ENCODE measurements at regions not wholly inside any gene's neighbourhood (a gene's known extent, or its start where the extent isn't known, plus 50 kb on each side); places are given as distances from the start of the nearest gene placed in this dataset.

GRCh38 chr12:90274407-90274806 is 565.8 kb upstream of the ATP2B1 start:
- no peaks in the 10 kb centered on the region for H3K36me3 ChIP-seq (ENCODE audit: control insufficient read depth in 2 of 2, insufficient read depth in 2 of 2, low read length in 1 of 2)
- no peak overlapping the region for H3K27ac ChIP-seq (ENCODE audit: low read depth in 2 of 2, low read length in 1 of 2)
- 81 to 86% methylated on average over 1 of the region's 1 CpG for WGBS, 2 donors
- no peak overlapping the region for H3K4me3 ChIP-seq (ENCODE audit: low read depth in 1 of 2, low read length in 2 of 2)
- H3K9me3 ChIP-seq (ENCODE audit: control insufficient read depth in 2 of 2, insufficient read depth in 1 of 2, low read depth in 1 of 2, low read length in 1 of 2) = no peaks in the 10 kb centered on the region
- no peaks in the 10 kb centered on the region for H3K4me1 ChIP-seq (ENCODE audit: control insufficient read depth in 2 of 2, insufficient read depth in 2 of 2, low read length in 1 of 2)
- no peaks in the 10 kb centered on the region for H3K27me3 ChIP-seq (ENCODE audit: control insufficient read depth in 1 of 2, insufficient read depth in 2 of 2, low read length in 2 of 2)

- 61 to 64% methylated on average over 3 of the region's 3 CpGs for WGBS, 2 donors
- no peak overlapping the region for H3K27ac ChIP-seq (ENCODE audit: low read depth in 2 of 2, low read length in 1 of 2)
- no peaks in the 10 kb centered on the region for H3K9me3 ChIP-seq (ENCODE audit: control insufficient read depth in 2 of 2, insufficient read depth in 1 of 2, low read depth in 1 of 2, low read length in 1 of 2)
- H3K27me3 ChIP-seq (ENCODE audit: control insufficient read depth in 1 of 2, insufficient read depth in 2 of 2, low read length in 2 of 2) = no peaks in the 10 kb centered on the region
- H3K36me3 ChIP-seq (ENCODE audit: control insufficient read depth in 2 of 2, insufficient read depth in 2 of 2, low read length in 1 of 2) = no peaks in the 10 kb centered on the region
- H3K4me3 ChIP-seq (ENCODE audit: low read depth in 1 of 2, low read length in 2 of 2) = no peak overlapping the region
- no peaks in the 10 kb centered on the region for H3K4me1 ChIP-seq (ENCODE audit: control insufficient read depth in 2 of 2, insufficient read depth in 2 of 2, low read length in 1 of 2)
Observed at GRCh38 chr12:90268574-90268973, 559.9 kb upstream of the ATP2B1 start.

GRCh38 chr12:90262251-90262650 is 553.6 kb upstream of the ATP2B1 start:
- Histone ChIP-seq H3K36me3 (ENCODE audit: control insufficient read depth in 2 of 2, insufficient read depth in 2 of 2, low read length in 1 of 2) (no peaks in the 10 kb centered on the region), H3K4me3 (ENCODE audit: low read depth in 1 of 2, low read length in 2 of 2) (no peak overlapping the region), H3K27me3 (ENCODE audit: control insufficient read depth in 1 of 2, insufficient read depth in 2 of 2, low read length in 2 of 2) (no peaks in the 10 kb centered on the region), H3K27ac (ENCODE audit: low read depth in 2 of 2, low read length in 1 of 2) (no peak overlapping the region), H3K9me3 (ENCODE audit: control insufficient read depth in 2 of 2, insufficient read depth in 1 of 2, low read depth in 1 of 2, low read length in 1 of 2) (no peaks in the 10 kb centered on the region), H3K4me1 (ENCODE audit: control insufficient read depth in 2 of 2, insufficient read depth in 2 of 2, low read length in 1 of 2) (no peaks in the 10 kb centered on the region)

GRCh38 chr12:90261283-90261682 is 552.6 kb upstream of the ATP2B1 start:
- Histone ChIP-seq H3K27ac (ENCODE audit: low read depth in 2 of 2, low read length in 1 of 2) (no peak overlapping the region), H3K4me1 (ENCODE audit: control insufficient read depth in 2 of 2, insufficient read depth in 2 of 2, low read length in 1 of 2) (no peaks in the 10 kb centered on the region), H3K9me3 (ENCODE audit: control insufficient read depth in 2 of 2, insufficient read depth in 1 of 2, low read depth in 1 of 2, low read length in 1 of 2) (no peaks in the 10 kb centered on the region), H3K27me3 (ENCODE audit: control insufficient read depth in 1 of 2, insufficient read depth in 2 of 2, low read length in 2 of 2) (no peaks in the 10 kb centered on the region), H3K36me3 (ENCODE audit: control insufficient read depth in 2 of 2, insufficient read depth in 2 of 2, low read length in 1 of 2) (no peaks in the 10 kb centered on the region), H3K4me3 (ENCODE audit: low read depth in 1 of 2, low read length in 2 of 2) (no peak overlapping the region)

- no peaks in the 10 kb centered on the region for H3K9me3 ChIP-seq (ENCODE audit: control insufficient read depth in 2 of 2, insufficient read depth in 1 of 2, low read depth in 1 of 2, low read length in 1 of 2)
- 79 to 81% methylated on average over 1 of the region's 1 CpG for WGBS, 2 donors
- H3K4me3 ChIP-seq (ENCODE audit: low read depth in 1 of 2, low read length in 2 of 2) = no peak overlapping the region
- no peaks in the 10 kb centered on the region for H3K4me1 ChIP-seq (ENCODE audit: control insufficient read depth in 2 of 2, insufficient read depth in 2 of 2, low read length in 1 of 2)
- H3K27me3 ChIP-seq (ENCODE audit: control insufficient read depth in 1 of 2, insufficient read depth in 2 of 2, low read length in 2 of 2) = no peaks in the 10 kb centered on the region
- no peak overlapping the region for H3K27ac ChIP-seq (ENCODE audit: low read depth in 2 of 2, low read length in 1 of 2)
- no peaks in the 10 kb centered on the region for H3K36me3 ChIP-seq (ENCODE audit: control insufficient read depth in 2 of 2, insufficient read depth in 2 of 2, low read length in 1 of 2)
Observed at GRCh38 chr12:90260136-90260535, 551.5 kb upstream of the ATP2B1 start.

GRCh38 chr12:90257927-90258624 is 549.4 kb upstream of the ATP2B1 start:
- Histone ChIP-seq H3K27me3 (ENCODE audit: control insufficient read depth in 1 of 2, insufficient read depth in 2 of 2, low read length in 2 of 2) (no peaks in the 10 kb centered on the region), H3K27ac (ENCODE audit: low read depth in 2 of 2, low read length in 1 of 2) (no peak overlapping the region), H3K9me3 (ENCODE audit: control insufficient read depth in 2 of 2, insufficient read depth in 1 of 2, low read depth in 1 of 2, low read length in 1 of 2) (no peaks in the 10 kb centered on the region), H3K4me1 (ENCODE audit: control insufficient read depth in 2 of 2, insufficient read depth in 2 of 2, low read length in 1 of 2) (no peaks in the 10 kb centered on the region), H3K36me3 (ENCODE audit: control insufficient read depth in 2 of 2, insufficient read depth in 2 of 2, low read length in 1 of 2) (no peaks in the 10 kb centered on the region), H3K4me3 (ENCODE audit: low read depth in 1 of 2, low read length in 2 of 2) (no peak overlapping the region)
- 92 to 98% methylated on average over 4 of the region's 4 CpGs for WGBS, 2 donors

GRCh38 chr12:90254796-90255195 is 546.2 kb upstream of the ATP2B1 start:
- no peaks in the 10 kb centered on the region for H3K36me3 ChIP-seq (ENCODE audit: control insufficient read depth in 2 of 2, insufficient read depth in 2 of 2, low read length in 1 of 2)
- no peak overlapping the region for H3K4me3 ChIP-seq (ENCODE audit: low read depth in 1 of 2, low read length in 2 of 2)
- no peak overlapping the region for H3K27ac ChIP-seq (ENCODE audit: low read depth in 2 of 2, low read length in 1 of 2)
- no peaks in the 10 kb centered on the region for H3K4me1 ChIP-seq (ENCODE audit: control insufficient read depth in 2 of 2, insufficient read depth in 2 of 2, low read length in 1 of 2)
- H3K27me3 ChIP-seq (ENCODE audit: control insufficient read depth in 1 of 2, insufficient read depth in 2 of 2, low read length in 2 of 2) = no peaks in the 10 kb centered on the region
- no peaks in the 10 kb centered on the region for H3K9me3 ChIP-seq (ENCODE audit: control insufficient read depth in 2 of 2, insufficient read depth in 1 of 2, low read depth in 1 of 2, low read length in 1 of 2)

- H3K27ac ChIP-seq (ENCODE audit: low read depth in 2 of 2, low read length in 1 of 2) = no peak overlapping the region
Observed at GRCh38 chr12:90253674-90254181, 545.1 kb upstream of the ATP2B1 start.

GRCh38 chr12:90253136-90253535 is 544.5 kb upstream of the ATP2B1 start:
- Histone ChIP-seq H3K36me3 (ENCODE audit: control insufficient read depth in 2 of 2, insufficient read depth in 2 of 2, low read length in 1 of 2) (no peaks in the 10 kb centered on the region), H3K27me3 (ENCODE audit: control insufficient read depth in 1 of 2, insufficient read depth in 2 of 2, low read length in 2 of 2) (no peaks in the 10 kb centered on the region), H3K4me1 (ENCODE audit: control insufficient read depth in 2 of 2, insufficient read depth in 2 of 2, low read length in 1 of 2) (no peaks in the 10 kb centered on the region), H3K4me3 (ENCODE audit: low read depth in 1 of 2, low read length in 2 of 2) (no peak overlapping the region), H3K9me3 (ENCODE audit: control insufficient read depth in 2 of 2, insufficient read depth in 1 of 2, low read depth in 1 of 2, low read length in 1 of 2) (no peaks in the 10 kb centered on the region), H3K27ac (ENCODE audit: low read depth in 2 of 2, low read length in 1 of 2) (no peak overlapping the region)
- 83 to 90% methylated on average over 4 of the region's 4 CpGs for WGBS, 2 donors

More at GRCh38 chr12:90253674-90254181, 545.1 kb upstream of the ATP2B1 start:
- no peak overlapping the region for H3K4me3 ChIP-seq (ENCODE audit: low read depth in 1 of 2, low read length in 2 of 2)
- H3K9me3 ChIP-seq (ENCODE audit: control insufficient read depth in 2 of 2, insufficient read depth in 1 of 2, low read depth in 1 of 2, low read length in 1 of 2) = no peaks in the 10 kb centered on the region
- 35 to 41% methylated on average over 8 of the region's 8 CpGs for WGBS, 2 donors
- no peaks in the 10 kb centered on the region for H3K4me1 ChIP-seq (ENCODE audit: control insufficient read depth in 2 of 2, insufficient read depth in 2 of 2, low read length in 1 of 2)
- no peaks in the 10 kb centered on the region for H3K27me3 ChIP-seq (ENCODE audit: control insufficient read depth in 1 of 2, insufficient read depth in 2 of 2, low read length in 2 of 2)
- H3K36me3 ChIP-seq (ENCODE audit: control insufficient read depth in 2 of 2, insufficient read depth in 2 of 2, low read length in 1 of 2) = no peaks in the 10 kb centered on the region

GRCh38 chr12:90250766-90251165 is 542.1 kb upstream of the ATP2B1 start:
- Histone ChIP-seq H3K9me3 (ENCODE audit: control insufficient read depth in 2 of 2, insufficient read depth in 1 of 2, low read depth in 1 of 2, low read length in 1 of 2) (no peaks in the 10 kb centered on the region), H3K36me3 (ENCODE audit: control insufficient read depth in 2 of 2, insufficient read depth in 2 of 2, low read length in 1 of 2) (no peaks in the 10 kb centered on the region), H3K27ac (ENCODE audit: low read depth in 2 of 2, low read length in 1 of 2) (no peak overlapping the region), H3K27me3 (ENCODE audit: control insufficient read depth in 1 of 2, insufficient read depth in 2 of 2, low read length in 2 of 2) (no peaks in the 10 kb centered on the region), H3K4me3 (ENCODE audit: low read depth in 1 of 2, low read length in 2 of 2) (no peak overlapping the region), H3K4me1 (ENCODE audit: control insufficient read depth in 2 of 2, insufficient read depth in 2 of 2, low read length in 1 of 2) (no peaks in the 10 kb centered on the region)
- 48 to 51% methylated on average over 3 of the region's 3 CpGs for WGBS, 2 donors
